ENCODE measurements at regions not wholly inside any gene's neighbourhood (a gene's known extent, or its start where the extent isn't known, plus 50 kb on each side); places are given as distances from the start of the nearest gene placed in this dataset.

- TF ChIP-seq CTCF (IDR thresholded peaks at IDR 0.05) = no peak
- no peak for TF ChIP-seq EP300 (IDR thresholded peaks at IDR 0.05)
- no peak for TF ChIP-seq POLR2A (IDR thresholded peaks at IDR 0.05)
Observed at GRCh38 chr2:38149531-38149930, 73.6 kb upstream of the CYP1B1 start.
